Endodermal cell (in vitro differentiated cells): ENCODE measurements at regions not wholly inside any gene's neighbourhood (a gene's known extent, or its start where the extent isn't known, plus 50 kb on each side); places are given as distances from the start of the nearest gene placed in this dataset.

Experiments used
- DNase-seq: peaks from one replicate; pipeline ENCODE4 v3.0.0-alpha.2; 2017
- H3K27ac ChIP-seq: 2 replicates; pipeline ENCODE4 v1.5.1; 2013; ENCODE audit warnings: mild to moderate bottlenecking, low read depth, low read length, moderate library complexity
- H3K27me3 ChIP-seq: 2 replicates; pipeline ENCODE4 v1.6.1; 2013; ENCODE audit warnings: mild to moderate bottlenecking, low read length, moderate library complexity; ENCODE audit not compliant: insufficient read depth, control insufficient read depth, poor library complexity, severe bottlenecking
- H3K36me3 ChIP-seq: 2 replicates; pipeline ENCODE4 v1.7.0; 2013; ENCODE audit warnings: mild to moderate bottlenecking, low read length, moderate library complexity; ENCODE audit not compliant: control insufficient read depth, insufficient read depth
- H3K4me1 ChIP-seq: one replicate; pipeline ENCODE4 v1.7.0; 2013; ENCODE audit warnings: low read length; ENCODE audit not compliant: control insufficient read depth, insufficient read depth
- H3K4me3 ChIP-seq: 2 replicates; pipeline ENCODE4 v1.5.1; 2013; ENCODE audit warnings: mild to moderate bottlenecking, low read length, moderate library complexity
- H3K9ac ChIP-seq: 2 replicates; pipeline ENCODE4 v1.6.1; 2013; ENCODE audit warnings: mild to moderate bottlenecking, low read length, moderate library complexity; ENCODE audit not compliant: poor library complexity, severe bottlenecking; ENCODE audit errors: extremely low read depth
- H3K9me3 ChIP-seq: 2 replicates; pipeline ENCODE4 v1.6.1; 2013; ENCODE audit warnings: mild to moderate bottlenecking, low read length, moderate library complexity; ENCODE audit not compliant: control insufficient read depth
- H3K27ac Mint-ChIP-seq: 2 replicates; pipeline ENCODE4 v1.8.0; 2020; ENCODE audit warnings: mixed read lengths
- H3K27me3 Mint-ChIP-seq: 2 replicates; pipeline ENCODE4 v1.8.0; 2021; ENCODE audit warnings: mild to moderate bottlenecking, mixed read lengths; ENCODE audit not compliant: insufficient read depth
- H3K36me3 Mint-ChIP-seq: 2 replicates; pipeline ENCODE4 v1.8.0; 2020; ENCODE audit warnings: low read depth, mixed read lengths
- H3K4me1 Mint-ChIP-seq: 2 replicates; pipeline ENCODE4 v1.8.0; 2020; ENCODE audit warnings: mixed read lengths
- H3K4me3 Mint-ChIP-seq: 2 replicates; pipeline ENCODE4 v1.8.0; 2020; ENCODE audit warnings: mild to moderate bottlenecking, moderate library complexity, mixed read lengths
- H3K9me3 Mint-ChIP-seq: 2 replicates; pipeline ENCODE4 v1.8.0; 2020; ENCODE audit warnings: mild to moderate bottlenecking, mixed read lengths
- WGBS, 2 experiments: methylation state at CpG; one replicate each; pipeline versions ENCODE4 v1.1.5 to v1.1.7; 2013; ENCODE audit warnings: missing lambda C conversion rate in 2 of 2, mixed read lengths in 1 of 2; ENCODE audit not compliant: insufficient coverage in 1 of 2, insufficient read length in 1 of 2; 5-methylcytosine and 5-hydroxymethylcytosine counted together
- TF ChIP-seq, protein P1 (sequence below): fragments of 200-600 bp; sonication (generic); conservative IDR thresholded peaks from 2 replicates; pipeline ENCODE4 v1.5.0; 2021; ENCODE audit warnings: antibody characterized with exemption, mild to moderate bottlenecking

DNA sequence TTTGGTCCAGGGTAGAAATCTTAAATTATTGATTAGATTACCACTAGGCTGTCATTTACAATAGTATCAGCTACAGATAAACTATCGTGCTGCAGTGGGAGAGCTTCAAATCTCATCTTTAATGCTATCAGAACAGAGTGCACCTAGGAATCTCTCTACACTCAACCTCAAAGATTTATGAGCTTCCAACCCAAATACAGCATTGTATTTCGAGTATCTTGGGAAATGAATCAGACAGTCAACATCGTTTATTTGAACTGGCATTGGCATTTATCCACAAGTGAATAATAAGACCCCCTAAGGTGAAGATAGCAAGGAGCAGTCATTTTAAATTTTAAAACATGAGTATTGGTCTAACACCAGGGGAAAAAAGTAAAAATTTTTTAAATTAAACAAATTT lies 1203.2 kb downstream of the CDH12 start:
- no peak overlapping the region for H3K4me3 ChIP-seq
- Mint-ChIP-seq H3K27ac (no peak overlapping the region), H3K36me3 (no peaks in the 10 kb centered on the region), H3K4me1 (no peaks in the 10 kb centered on the region), H3K27me3 (no peaks in the 10 kb centered on the region), H3K4me3 (no peak overlapping the region), H3K9me3 (no peaks in the 10 kb centered on the region)
- WGBS, 2 experiments: 85 to 100% methylated on average over 2 to 3 of the region's 3 CpGs
- no peak overlapping the region for H3K9ac ChIP-seq
- no peaks in the 10 kb centered on the region for H3K4me1 ChIP-seq
- TF ChIP-seq, protein P1, sequence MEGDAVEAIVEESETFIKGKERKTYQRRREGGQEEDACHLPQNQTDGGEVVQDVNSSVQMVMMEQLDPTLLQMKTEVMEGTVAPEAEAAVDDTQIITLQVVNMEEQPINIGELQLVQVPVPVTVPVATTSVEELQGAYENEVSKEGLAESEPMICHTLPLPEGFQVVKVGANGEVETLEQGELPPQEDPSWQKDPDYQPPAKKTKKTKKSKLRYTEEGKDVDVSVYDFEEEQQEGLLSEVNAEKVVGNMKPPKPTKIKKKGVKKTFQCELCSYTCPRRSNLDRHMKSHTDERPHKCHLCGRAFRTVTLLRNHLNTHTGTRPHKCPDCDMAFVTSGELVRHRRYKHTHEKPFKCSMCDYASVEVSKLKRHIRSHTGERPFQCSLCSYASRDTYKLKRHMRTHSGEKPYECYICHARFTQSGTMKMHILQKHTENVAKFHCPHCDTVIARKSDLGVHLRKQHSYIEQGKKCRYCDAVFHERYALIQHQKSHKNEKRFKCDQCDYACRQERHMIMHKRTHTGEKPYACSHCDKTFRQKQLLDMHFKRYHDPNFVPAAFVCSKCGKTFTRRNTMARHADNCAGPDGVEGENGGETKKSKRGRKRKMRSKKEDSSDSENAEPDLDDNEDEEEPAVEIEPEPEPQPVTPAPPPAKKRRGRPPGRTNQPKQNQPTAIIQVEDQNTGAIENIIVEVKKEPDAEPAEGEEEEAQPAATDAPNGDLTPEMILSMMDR: no peak
- H3K36me3 ChIP-seq: no peaks in the 10 kb centered on the region
- DNase-seq: no peak
- H3K9me3 ChIP-seq: no peaks in the 10 kb centered on the region
- no peak overlapping the region for H3K27ac ChIP-seq
- no peaks in the 10 kb centered on the region for H3K27me3 ChIP-seq

DNA sequence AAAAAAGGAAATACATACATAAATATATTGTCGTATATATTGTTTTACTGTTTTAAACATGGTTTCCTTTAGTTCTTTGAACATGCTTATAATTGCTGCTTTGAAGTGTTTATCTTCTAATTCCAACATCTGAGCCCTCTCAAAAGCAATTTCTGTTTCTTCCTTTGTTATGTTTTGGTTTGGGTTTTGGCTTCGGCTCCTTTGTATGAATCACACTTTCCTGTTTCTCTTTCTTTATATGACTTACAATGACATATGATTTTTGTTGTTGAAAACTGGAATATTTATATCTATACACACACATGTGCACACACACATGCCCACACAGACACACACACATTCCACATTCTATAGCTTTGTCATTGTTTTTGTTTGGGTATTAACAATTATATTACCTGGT lies 1206.7 kb downstream of the CDH12 start:
- no peak overlapping the region for H3K9ac ChIP-seq
- H3K27ac ChIP-seq: no peak overlapping the region
- Mint-ChIP-seq H3K27ac (no peak overlapping the region), H3K4me3 (no peak overlapping the region), H3K27me3 (no peaks in the 10 kb centered on the region), H3K9me3 (no peaks in the 10 kb centered on the region), H3K36me3 (no peaks in the 10 kb centered on the region), H3K4me1 (no peaks in the 10 kb centered on the region)
- H3K36me3 ChIP-seq: no peaks in the 10 kb centered on the region
- 86% methylated on average over 1 of the region's 2 CpGs; no CpG with 5 or more reads in 1 of the 2 experiments for WGBS, 2 experiments
- TF ChIP-seq, protein P1: no peak
- H3K27me3 ChIP-seq: no peaks in the 10 kb centered on the region
- H3K9me3 ChIP-seq: no peaks in the 10 kb centered on the region
- no peaks in the 10 kb centered on the region for H3K4me1 ChIP-seq
- H3K4me3 ChIP-seq: no peak overlapping the region
- DNase-seq: no peak

DNA sequence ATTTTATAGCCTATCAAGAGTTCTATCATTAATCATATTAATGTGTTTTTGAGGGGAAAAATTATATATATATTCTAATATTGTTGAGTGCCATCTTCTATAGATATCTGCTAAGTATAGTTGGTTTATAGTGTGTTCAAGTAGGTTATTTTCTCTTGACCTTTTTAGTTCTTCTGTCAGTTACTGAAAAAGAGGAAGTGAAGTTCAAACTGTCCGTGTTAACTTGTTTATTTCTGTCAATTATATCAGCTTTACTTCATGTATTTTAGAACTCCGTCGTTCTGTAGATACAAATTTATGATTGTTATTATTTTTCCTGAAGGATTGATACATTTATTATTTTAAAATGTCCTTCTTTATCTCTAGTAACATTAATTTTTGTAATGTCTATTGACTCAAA lies 1209.1 kb downstream of the CDH12 start:
- TF ChIP-seq, protein P1: no peak
- no peaks in the 10 kb centered on the region for H3K27me3 Mint-ChIP-seq
- H3K4me1 ChIP-seq: no peaks in the 10 kb centered on the region
- no peaks in the 10 kb centered on the region for H3K36me3 ChIP-seq
- no peak overlapping the region for H3K4me3 ChIP-seq
- H3K9me3 ChIP-seq: no peaks in the 10 kb centered on the region
- H3K27ac Mint-ChIP-seq: no peak overlapping the region
- no peak overlapping the region for H3K4me3 Mint-ChIP-seq
- H3K9me3 Mint-ChIP-seq: no peaks in the 10 kb centered on the region
- no peaks in the 10 kb centered on the region for H3K36me3 Mint-ChIP-seq
- no peaks in the 10 kb centered on the region for H3K27me3 ChIP-seq
- H3K9ac ChIP-seq: no peak overlapping the region
- no peaks in the 10 kb centered on the region for H3K4me1 Mint-ChIP-seq
- no peak overlapping the region for H3K27ac ChIP-seq
- 100% methylated on average over 1 of the region's 3 CpGs; no CpG with 5 or more reads in 1 of the 2 experiments for WGBS, 2 experiments
- DNase-seq: no peak
